ENCODE measurements at regions not wholly inside any gene's neighbourhood (a gene's known extent, or its start where the extent isn't known, plus 50 kb on each side); places are given as distances from the start of the nearest gene placed in this dataset.

- TF ChIP-seq YY1 (IDR thresholded peaks at IDR 0.05; ENCODE audit: insufficient read depth, insufficient read length): no peak
- TF ChIP-seq SUZ12 (IDR thresholded peaks at IDR 0.05; ENCODE audit: extremely low read depth, insufficient read depth, insufficient read length): no peak
Measured at GRCh38 chr2:13581471-13581870, 864.7 kb downstream of the TRIB2 start.

Data from NT2/D1 (cell line).